ENCODE measurements at regions not wholly inside any gene's neighbourhood (a gene's known extent, or its start where the extent isn't known, plus 50 kb on each side); places are given as distances from the start of the nearest gene placed in this dataset.

GRCh38 chr20:22402550-22402949 is 181.8 kb downstream of the FOXA2 start:
- TF ChIP-seq POLR2A (IDR thresholded peaks at IDR 0.05): no peak
- TF ChIP-seq POLR2AphosphoS5 (IDR thresholded peaks at IDR 0.05): no peak
- no peak for TF ChIP-seq CTCF (IDR thresholded peaks at IDR 0.05)
